ENCODE measurements at regions not wholly inside any gene's neighbourhood (a gene's known extent, or its start where the extent isn't known, plus 50 kb on each side); places are given as distances from the start of the nearest gene placed in this dataset.

DNA sequence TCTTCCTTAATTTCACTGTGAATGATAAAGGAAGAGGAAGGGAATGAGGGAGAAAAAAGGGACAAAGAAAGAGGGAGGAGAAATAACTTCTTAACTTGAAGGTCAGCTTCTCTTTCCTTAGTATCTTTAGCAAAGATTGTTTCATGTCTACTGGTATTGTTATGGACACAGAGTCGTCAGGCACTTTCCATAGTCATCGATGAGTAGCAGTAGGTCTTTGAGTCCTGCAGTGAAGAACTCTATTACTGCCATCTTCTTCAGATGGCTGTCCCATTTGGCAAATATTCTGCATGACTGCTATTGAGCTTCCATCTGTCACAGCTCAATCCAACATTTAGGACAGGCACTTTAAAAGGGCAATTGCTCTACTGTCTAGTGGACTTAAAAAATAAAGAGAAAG, 2463.1 kb downstream of the PCDH9 start:
- BruUV-seq (replicated peaks): no TSS peak
- Histone ChIP-seq H4K20me1 (replicated peaks; ENCODE audit: control insufficient read depth, extremely low read depth, insufficient read depth, low read length) (no peaks in the 10 kb centered on the region), H2AFZ (ENCODE audit: low read depth, low read length) (peak overlapping the region; percentile 83), H3K4me2 (ENCODE audit: insufficient read depth, low read length) (peak overlapping the region; percentile 62), H3K36me3 (ENCODE audit: control insufficient read depth in 2 of 2, extremely low read depth in 1 of 2, insufficient read depth in 2 of 2, low read length in 2 of 2) (no peaks in the 10 kb centered on the region), H3K4me3 (replicated peaks in 1 of 3; ENCODE audit: insufficient read depth in 1 of 3, low read depth in 1 of 3, low read length in 3 of 3) (no peak overlapping the region), H3K4me1 (ENCODE audit: control insufficient read depth, extremely low read depth, insufficient read depth, low read length) (peaks cover 21% of the 10 kb centered on the region), H3K9ac (replicated peaks; ENCODE audit: extremely low read depth, insufficient read depth, low read length) (no peak overlapping the region), H3K9me3 (replicated peaks; ENCODE audit: control insufficient read depth, insufficient read depth, low read length) (no peaks in the 10 kb centered on the region), H3K27ac (ENCODE audit: insufficient read depth, low read depth, low read length) (peak overlapping the region; percentile 11), H3K9me1 (replicated peaks; ENCODE audit: control insufficient read depth, extremely low read depth, insufficient read depth, low read length) (no peaks in the 10 kb centered on the region), H3K79me2 (ENCODE audit: control insufficient read depth, insufficient read depth, low read length) (no peaks in the 10 kb centered on the region), H3K27me3 (ENCODE audit: control insufficient read depth in 2 of 2, insufficient read depth in 2 of 2, low read length in 2 of 2) (no peaks in the 10 kb centered on the region)
- ChIA-PET CTCF (no interaction called here), POLR2A (no interaction called here)
- no peak for DNase-seq (ENCODE audit: low read depth, low spot score)
- TF ChIP-seq, protein P1, sequence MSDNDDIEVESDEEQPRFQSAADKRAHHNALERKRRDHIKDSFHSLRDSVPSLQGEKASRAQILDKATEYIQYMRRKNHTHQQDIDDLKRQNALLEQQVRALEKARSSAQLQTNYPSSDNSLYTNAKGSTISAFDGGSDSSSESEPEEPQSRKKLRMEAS (IDR thresholded peaks at IDR 0.05; ENCODE audit: insufficient read depth, insufficient read length): no peak
- FAIRE-seq: no peak
- dilution Hi-C loops (cut with MboI; ENCODE audit: extremely low pct_ligation_motif_present, low sequenced_read_pairs): no loop called here
- intact Hi-C loops (cut with micrococcal nuclease): no loop called here

DNA sequence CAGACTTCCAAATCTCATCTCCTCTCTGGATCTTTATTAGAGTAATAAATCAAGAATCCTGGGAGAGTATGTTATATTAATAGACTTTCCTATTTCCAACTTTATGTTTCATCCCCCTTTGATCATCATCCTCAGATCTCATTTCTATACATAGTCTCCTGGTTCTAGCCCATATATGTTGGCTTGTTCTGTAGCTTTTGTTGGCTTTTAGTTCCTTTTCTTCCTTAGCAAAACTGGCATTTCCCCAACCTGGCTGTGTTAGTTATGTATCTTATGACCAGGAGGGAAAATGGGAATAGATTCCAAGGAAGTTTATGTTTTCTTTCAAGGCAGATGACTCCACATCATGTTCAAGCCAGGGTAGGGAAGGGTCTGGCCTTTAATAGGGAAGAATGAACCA, 2464.5 kb downstream of the PCDH9 start:
- Histone ChIP-seq H3K79me2 (ENCODE audit: control insufficient read depth, insufficient read depth, low read length) (no peaks in the 10 kb centered on the region), H3K4me1 (ENCODE audit: control insufficient read depth, extremely low read depth, insufficient read depth, low read length) (peaks cover 21% of the 10 kb centered on the region), H3K4me2 (ENCODE audit: insufficient read depth, low read length) (no peak overlapping the region), H3K36me3 (ENCODE audit: control insufficient read depth in 2 of 2, extremely low read depth in 1 of 2, insufficient read depth in 2 of 2, low read length in 2 of 2) (no peaks in the 10 kb centered on the region), H3K9ac (replicated peaks; ENCODE audit: extremely low read depth, insufficient read depth, low read length) (no peak overlapping the region), H3K27ac (ENCODE audit: insufficient read depth, low read depth, low read length) (no peak overlapping the region), H3K4me3 (replicated peaks in 1 of 3; ENCODE audit: insufficient read depth in 1 of 3, low read depth in 1 of 3, low read length in 3 of 3) (no peak overlapping the region), H3K27me3 (ENCODE audit: control insufficient read depth in 2 of 2, insufficient read depth in 2 of 2, low read length in 2 of 2) (no peaks in the 10 kb centered on the region), H2AFZ (ENCODE audit: low read depth, low read length) (no peak overlapping the region), H3K9me3 (replicated peaks; ENCODE audit: control insufficient read depth, insufficient read depth, low read length) (no peaks in the 10 kb centered on the region), H3K9me1 (replicated peaks; ENCODE audit: control insufficient read depth, extremely low read depth, insufficient read depth, low read length) (no peaks in the 10 kb centered on the region), H4K20me1 (replicated peaks; ENCODE audit: control insufficient read depth, extremely low read depth, insufficient read depth, low read length) (no peaks in the 10 kb centered on the region)
- POLR2A ChIA-PET: no interaction called here
- intact Hi-C loops (cut with micrococcal nuclease): no loop called here
- peak; percentile 19 for DNase-seq (ENCODE audit: low read depth, low spot score)
- CTCF ChIA-PET: no interaction called here
- dilution Hi-C loops (cut with MboI; ENCODE audit: extremely low pct_ligation_motif_present, low sequenced_read_pairs): no loop called here
- TF ChIP-seq POLR2AphosphoS5 (IDR thresholded peaks at IDR 0.05; ENCODE audit: insufficient read depth, low read depth, low read length): no peak
- TF ChIP-seq, protein P2, sequence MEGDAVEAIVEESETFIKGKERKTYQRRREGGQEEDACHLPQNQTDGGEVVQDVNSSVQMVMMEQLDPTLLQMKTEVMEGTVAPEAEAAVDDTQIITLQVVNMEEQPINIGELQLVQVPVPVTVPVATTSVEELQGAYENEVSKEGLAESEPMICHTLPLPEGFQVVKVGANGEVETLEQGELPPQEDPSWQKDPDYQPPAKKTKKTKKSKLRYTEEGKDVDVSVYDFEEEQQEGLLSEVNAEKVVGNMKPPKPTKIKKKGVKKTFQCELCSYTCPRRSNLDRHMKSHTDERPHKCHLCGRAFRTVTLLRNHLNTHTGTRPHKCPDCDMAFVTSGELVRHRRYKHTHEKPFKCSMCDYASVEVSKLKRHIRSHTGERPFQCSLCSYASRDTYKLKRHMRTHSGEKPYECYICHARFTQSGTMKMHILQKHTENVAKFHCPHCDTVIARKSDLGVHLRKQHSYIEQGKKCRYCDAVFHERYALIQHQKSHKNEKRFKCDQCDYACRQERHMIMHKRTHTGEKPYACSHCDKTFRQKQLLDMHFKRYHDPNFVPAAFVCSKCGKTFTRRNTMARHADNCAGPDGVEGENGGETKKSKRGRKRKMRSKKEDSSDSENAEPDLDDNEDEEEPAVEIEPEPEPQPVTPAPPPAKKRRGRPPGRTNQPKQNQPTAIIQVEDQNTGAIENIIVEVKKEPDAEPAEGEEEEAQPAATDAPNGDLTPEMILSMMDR (IDR thresholded peaks at IDR 0.05; ENCODE audit: extremely low read depth in 1 of 2, insufficient read depth in 1 of 2, low read depth in 1 of 2, low read length in 2 of 2): no peak
- TF ChIP-seq, protein P1 (IDR thresholded peaks at IDR 0.05; ENCODE audit: insufficient read depth, insufficient read length): no peak
- no peak for TF ChIP-seq GATA2 (IDR thresholded peaks at IDR 0.05; ENCODE audit: insufficient read depth, insufficient read length, low read depth, low read length)
- TF ChIP-seq EZH2 (IDR thresholded peaks at IDR 0.05; ENCODE audit: borderline replicate concordance, low read depth, low read length, severe bottlenecking): no peak
- no peak for TF ChIP-seq POLR2A (IDR thresholded peaks at IDR 0.05; ENCODE audit: low read depth, low read length)
- TF ChIP-seq JUN (IDR thresholded peaks at IDR 0.05; ENCODE audit: borderline replicate concordance, insufficient read depth, insufficient read length, low read depth): no peak
- TF ChIP-seq FOS (IDR thresholded peaks at IDR 0.05; ENCODE audit: borderline replicate concordance, insufficient read depth, low read length): no peak
- no peak for TF ChIP-seq MYC (IDR thresholded peaks at IDR 0.05; ENCODE audit: low read depth, low read length)
- FAIRE-seq: no peak
- BruUV-seq (replicated peaks): no TSS peak

Data from endothelial cell of umbilical vein (primary cell).